Activated CD4-positive, alpha-beta T cell treated with anti-CD3 and anti-CD28 coated beads, Interleukin-2, amount 10 ng/mL, durations not matched to agents 7 days and 5 days (primary cell): ENCODE measurements at regions not wholly inside any gene's neighbourhood (a gene's known extent, or its start where the extent isn't known, plus 50 kb on each side); places are given as distances from the start of the nearest gene placed in this dataset.

Experiments used
- CTCF ChIA-PET: fragments of 350-600 bp; sonication (Branson Sonifier 250); formaldehyde crosslinking; loops from one replicate; lab custom pipeline; 2021; ENCODE audit warnings: antibody characterized with exemption; lab: Charles Lee
- POLR2A ChIA-PET: fragments of 350-600 bp; sonication (Branson Sonifier 250); formaldehyde crosslinking; loops from one replicate; lab custom pipeline; 2021; ENCODE audit warnings: antibody characterized with exemption; lab: Charles Lee
- DNase-seq: peaks from one replicate; pipeline ENCODE4 v3.0.0-alpha.2; 2020
- H3K27ac Mint-ChIP-seq: one replicate; pipeline ENCODE4 v1.8.0; 2021; ENCODE audit warnings: mild to moderate bottlenecking, moderate library complexity, mixed read lengths
- H3K27me3 Mint-ChIP-seq: one replicate; pipeline ENCODE4 v1.8.0; 2021; ENCODE audit warnings: mixed read lengths
- H3K36me3 Mint-ChIP-seq: one replicate; pipeline ENCODE4 v1.8.0; 2021; ENCODE audit warnings: low read depth, mixed read lengths
- H3K4me1 Mint-ChIP-seq: one replicate; pipeline ENCODE4 v1.8.0; 2021; ENCODE audit warnings: mixed read lengths
- H3K4me3 Mint-ChIP-seq: one replicate; pipeline ENCODE4 v1.8.0; 2021; ENCODE audit warnings: mild to moderate bottlenecking, moderate library complexity, mixed read lengths
- H3K9me3 Mint-ChIP-seq: one replicate; pipeline ENCODE4 v1.8.0; 2021; ENCODE audit warnings: mixed read lengths

DNA sequence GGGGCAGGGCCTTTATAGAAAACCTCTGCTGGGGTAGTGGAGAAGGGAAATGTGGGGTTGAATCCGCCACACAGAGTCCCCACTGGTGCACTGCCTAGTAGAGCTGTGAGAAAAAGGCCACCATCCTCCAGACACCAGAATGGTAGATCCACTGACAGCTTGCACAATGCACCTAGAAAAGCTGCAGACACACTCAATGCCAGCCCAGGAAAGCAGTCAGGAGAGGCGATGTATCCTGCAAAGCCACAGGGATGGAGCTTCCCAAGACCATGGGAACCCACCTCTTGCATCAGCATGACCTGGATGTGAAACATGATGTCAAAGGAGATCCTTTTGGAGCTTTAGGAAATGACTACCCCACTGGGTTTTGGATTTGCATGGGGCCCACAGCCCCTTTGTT lies 958.0 kb upstream of the MIR17HG start:
- Mint-ChIP-seq H3K9me3 (peaks cover 17% of the 10 kb centered on the region), H3K27me3 (no peaks in the 10 kb centered on the region), H3K4me3 (no peak overlapping the region), H3K36me3 (no peaks in the 10 kb centered on the region), H3K4me1 (no peaks in the 10 kb centered on the region), H3K27ac (no peak overlapping the region)
- ChIA-PET POLR2A (no interaction called here), CTCF (no interaction called here)
- DNase-seq, result no peak

DNA sequence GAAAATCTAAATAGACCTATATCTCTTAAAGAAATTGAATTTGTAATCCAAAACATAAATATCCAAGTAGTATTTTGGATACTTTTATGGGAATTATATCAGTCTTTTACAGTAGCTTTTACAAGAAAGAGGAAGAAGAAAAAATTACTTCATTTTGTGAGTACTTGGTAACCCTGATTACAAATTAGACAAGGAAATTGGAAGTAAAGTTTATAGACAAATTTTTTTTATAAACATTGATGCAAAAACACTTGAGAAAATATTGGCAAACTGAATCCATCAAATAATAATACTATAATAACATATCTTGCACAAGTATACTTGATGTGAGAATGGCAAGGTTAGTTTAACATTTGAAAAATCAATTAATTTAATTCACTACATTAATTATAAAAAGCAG lies 954.1 kb upstream of the MIR17HG start:
- H3K27ac Mint-ChIP-seq, result no peak overlapping the region
- H3K27me3 Mint-ChIP-seq, result no peaks in the 10 kb centered on the region
- CTCF ChIA-PET, result no interaction called here
- H3K4me3 Mint-ChIP-seq, result no peak overlapping the region
- H3K4me1 Mint-ChIP-seq, result no peaks in the 10 kb centered on the region
- H3K9me3 Mint-ChIP-seq, result peaks cover 9% of the 10 kb centered on the region
- no peaks in the 10 kb centered on the region for H3K36me3 Mint-ChIP-seq
- POLR2A ChIA-PET, result no interaction called here
- no peak for DNase-seq

DNA sequence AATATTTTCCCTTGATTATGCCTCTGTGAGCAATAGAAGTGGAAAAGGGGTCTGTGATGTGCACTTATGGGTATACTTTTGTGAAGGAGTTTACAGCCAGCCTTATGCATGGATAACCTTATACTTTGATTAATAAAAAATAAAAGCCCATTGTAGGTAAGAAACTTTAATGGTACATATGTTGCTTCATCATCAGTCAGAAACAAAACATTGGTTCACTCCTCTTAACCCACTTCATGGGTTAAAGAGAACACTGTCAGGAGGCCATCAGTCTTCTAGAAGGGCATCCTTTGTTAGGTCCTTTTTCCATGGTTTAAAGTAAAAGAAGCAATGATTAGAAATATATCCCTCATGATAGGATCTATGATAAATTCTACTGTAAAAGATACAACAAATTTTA lies 952.1 kb upstream of the MIR17HG start:
- POLR2A ChIA-PET, result no interaction called here
- H3K9me3 Mint-ChIP-seq, result peaks cover 5% of the 10 kb centered on the region
- no peak for DNase-seq
- no peaks in the 10 kb centered on the region for H3K27me3 Mint-ChIP-seq
- H3K4me3 Mint-ChIP-seq, result no peak overlapping the region
- H3K4me1 Mint-ChIP-seq, result no peaks in the 10 kb centered on the region
- H3K27ac Mint-ChIP-seq, result no peak overlapping the region
- no peaks in the 10 kb centered on the region for H3K36me3 Mint-ChIP-seq
- CTCF ChIA-PET, result no interaction called here

DNA sequence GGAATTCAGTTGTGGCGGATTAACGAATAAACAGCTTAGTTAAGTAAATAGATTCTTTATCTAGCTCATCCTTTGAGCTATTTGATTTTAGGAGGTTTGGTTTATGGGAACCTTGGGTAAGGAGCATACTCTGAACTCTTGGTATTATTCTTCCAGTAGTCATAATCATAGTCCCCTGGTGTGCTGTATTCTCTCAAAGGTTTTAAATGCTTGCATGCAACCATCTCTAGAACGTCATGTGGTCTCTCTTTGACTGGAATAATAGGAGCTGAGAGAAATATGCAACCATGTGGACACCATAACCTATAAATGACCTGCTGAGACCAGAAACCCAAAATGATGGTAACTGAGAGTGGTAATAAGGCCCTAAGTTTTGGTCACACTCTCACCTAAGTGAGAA lies 951.6 kb upstream of the MIR17HG start:
- DNase-seq, result no peak
- H3K9me3 Mint-ChIP-seq, result peaks cover 4% of the 10 kb centered on the region
- ChIA-PET CTCF (no interaction called here), POLR2A (no interaction called here)
- H3K27me3 Mint-ChIP-seq, result no peaks in the 10 kb centered on the region
- no peak overlapping the region for H3K27ac Mint-ChIP-seq
- H3K36me3 Mint-ChIP-seq, result no peaks in the 10 kb centered on the region
- H3K4me1 Mint-ChIP-seq, result no peaks in the 10 kb centered on the region
- no peak overlapping the region for H3K4me3 Mint-ChIP-seq

DNA sequence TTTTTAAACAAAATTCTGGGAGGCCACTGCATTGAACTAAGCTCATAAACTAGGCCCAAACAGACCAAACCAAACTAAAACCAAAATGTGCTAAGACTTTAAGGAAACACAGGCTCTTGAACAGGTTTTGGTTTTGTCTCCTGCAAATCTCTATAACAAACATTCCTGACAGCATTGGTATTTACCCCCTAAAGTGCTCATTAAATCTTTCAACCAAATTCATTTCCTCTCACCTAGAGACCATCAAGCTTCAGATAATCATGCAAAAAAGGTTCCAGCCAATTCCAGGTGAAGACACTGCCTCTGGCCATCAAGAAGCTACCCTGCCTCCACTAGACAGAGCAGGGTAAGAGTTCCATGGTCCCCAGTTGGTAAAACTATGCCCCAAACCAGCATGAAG lies 951.2 kb upstream of the MIR17HG start:
- CTCF ChIA-PET, result no interaction called here
- Mint-ChIP-seq H3K27ac (no peak overlapping the region), H3K36me3 (no peaks in the 10 kb centered on the region), H3K27me3 (no peaks in the 10 kb centered on the region), H3K4me1 (no peaks in the 10 kb centered on the region), H3K9me3 (peaks cover under 1% of the 10 kb centered on the region), H3K4me3 (no peak overlapping the region)
- no peak for DNase-seq
- POLR2A ChIA-PET, result no interaction called here

DNA sequence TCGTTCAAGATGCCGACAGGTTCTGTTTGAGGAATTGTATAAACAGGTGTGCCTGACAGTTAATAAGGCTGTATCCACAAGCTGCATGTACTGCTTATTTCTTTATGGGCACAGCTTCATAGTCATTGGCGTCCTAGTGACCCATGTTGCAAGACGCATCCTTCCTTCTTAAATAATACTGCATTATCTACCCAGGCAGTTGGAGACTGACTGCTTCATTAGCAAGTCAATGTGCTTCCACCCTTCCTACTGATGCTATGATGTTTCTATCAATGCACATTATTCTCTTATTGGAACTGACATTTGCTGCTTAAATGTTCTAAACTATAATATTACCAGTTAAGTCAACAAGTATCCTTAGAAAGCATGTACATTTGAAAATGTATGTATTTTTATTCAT lies 950.0 kb upstream of the MIR17HG start:
- Mint-ChIP-seq H3K27me3 (no peaks in the 10 kb centered on the region), H3K9me3 (no peaks in the 10 kb centered on the region)
- CTCF ChIA-PET, result no interaction called here

DNA sequence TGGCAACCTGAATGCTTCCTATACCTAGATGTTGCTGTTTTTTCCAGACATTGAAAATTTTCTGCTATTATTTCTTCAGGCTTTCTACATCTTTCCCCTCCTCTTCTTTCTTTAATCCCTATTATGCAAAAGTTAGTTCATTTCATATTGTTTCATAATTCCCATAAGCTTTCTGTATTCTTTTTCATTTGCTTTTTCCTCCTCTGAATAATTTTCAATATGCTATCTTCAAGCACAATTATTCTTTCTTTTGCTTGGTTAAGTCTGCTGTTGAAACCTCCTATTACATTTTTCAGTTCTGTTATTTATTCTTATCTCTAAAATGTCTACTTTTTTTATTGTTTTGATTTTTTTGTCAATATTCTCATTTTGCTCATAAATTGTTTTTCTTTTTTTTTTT lies 947.1 kb upstream of the MIR17HG start:
- H3K27me3 Mint-ChIP-seq, result no peaks in the 10 kb centered on the region
- POLR2A ChIA-PET, result no interaction called here
- DNase-seq, result no peak
- H3K4me3 Mint-ChIP-seq, result no peak overlapping the region
- no peaks in the 10 kb centered on the region for H3K4me1 Mint-ChIP-seq
- H3K9me3 Mint-ChIP-seq, result no peaks in the 10 kb centered on the region
- no peaks in the 10 kb centered on the region for H3K36me3 Mint-ChIP-seq
- CTCF ChIA-PET, result no interaction called here
- H3K27ac Mint-ChIP-seq, result no peak overlapping the region

More for the DNA sequence above, 950.0 kb upstream of the MIR17HG start:
- no peak overlapping the region for H3K4me3 Mint-ChIP-seq
- POLR2A ChIA-PET, result no interaction called here
- H3K4me1 Mint-ChIP-seq, result no peaks in the 10 kb centered on the region
- no peak overlapping the region for H3K27ac Mint-ChIP-seq
- DNase-seq, result no peak
- H3K36me3 Mint-ChIP-seq, result no peaks in the 10 kb centered on the region

DNA sequence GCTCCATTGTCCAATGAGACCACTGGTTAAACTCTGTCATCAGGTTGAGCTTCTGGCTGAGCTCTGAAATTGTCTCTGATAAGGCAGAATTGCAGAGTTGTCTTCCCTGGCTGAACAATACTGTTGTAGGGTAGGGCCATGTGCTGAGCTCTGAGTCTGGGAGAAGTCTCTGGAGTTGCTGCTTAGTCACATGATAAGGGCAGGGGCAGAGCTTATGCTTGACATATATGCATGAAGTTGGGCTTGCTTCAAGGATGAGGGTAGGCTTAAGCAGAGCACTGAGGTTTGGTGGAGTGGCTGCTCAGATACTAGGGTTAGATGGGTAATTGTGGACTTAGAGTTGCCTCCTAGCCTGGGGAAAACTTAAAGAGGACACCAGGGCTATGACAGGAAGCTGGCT lies 946.3 kb upstream of the MIR17HG start:
- no peaks in the 10 kb centered on the region for H3K4me1 Mint-ChIP-seq
- no peak overlapping the region for H3K4me3 Mint-ChIP-seq
- no peaks in the 10 kb centered on the region for H3K27me3 Mint-ChIP-seq
- ChIA-PET POLR2A (no interaction called here), CTCF (no interaction called here)
- H3K9me3 Mint-ChIP-seq, result no peaks in the 10 kb centered on the region
- no peak for DNase-seq
- H3K27ac Mint-ChIP-seq, result no peak overlapping the region
- H3K36me3 Mint-ChIP-seq, result no peaks in the 10 kb centered on the region

DNA sequence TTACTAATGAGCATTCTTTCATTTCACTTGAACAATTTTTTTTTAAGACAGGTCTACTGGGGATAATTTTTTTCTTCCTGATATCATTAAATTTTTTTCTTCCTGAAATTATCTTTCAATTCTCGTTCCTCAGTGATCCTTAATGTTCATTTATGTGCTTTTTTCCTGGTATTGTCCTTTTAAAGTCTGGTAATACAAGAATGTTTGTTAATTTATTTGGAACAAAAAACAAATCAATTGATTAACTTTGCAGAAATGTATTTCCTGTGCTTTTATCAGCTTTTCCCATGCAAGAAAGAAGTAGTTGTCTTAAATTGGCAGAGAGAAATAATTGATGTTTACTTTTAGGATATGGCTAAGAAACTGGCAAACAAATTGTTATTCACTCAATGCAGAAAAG lies 945.4 kb upstream of the MIR17HG start:
- H3K4me3 Mint-ChIP-seq, result no peak overlapping the region
- H3K27me3 Mint-ChIP-seq, result no peaks in the 10 kb centered on the region
- ChIA-PET CTCF (no interaction called here), POLR2A (no interaction called here)
- DNase-seq, result no peak
- H3K9me3 Mint-ChIP-seq, result no peaks in the 10 kb centered on the region
- H3K27ac Mint-ChIP-seq, result no peak overlapping the region
- H3K36me3 Mint-ChIP-seq, result no peaks in the 10 kb centered on the region
- no peaks in the 10 kb centered on the region for H3K4me1 Mint-ChIP-seq

DNA sequence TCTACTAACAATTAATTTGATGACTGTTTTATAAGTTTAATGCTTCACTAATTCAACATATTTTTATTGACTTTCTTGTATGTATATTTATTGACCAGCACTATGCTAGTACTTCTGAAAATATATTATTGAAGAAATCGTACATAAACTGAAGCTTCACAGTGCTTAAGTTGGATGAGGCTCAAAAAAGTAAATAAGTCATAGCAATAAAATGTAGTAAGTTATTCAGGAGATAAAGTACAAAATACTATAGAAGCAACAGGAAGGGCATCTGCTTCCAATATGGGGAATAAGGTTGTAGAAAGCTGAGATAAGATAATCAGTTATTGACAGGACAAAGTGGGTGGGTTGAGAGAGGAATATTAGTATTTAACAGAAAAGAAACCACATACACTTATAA lies 944.9 kb upstream of the MIR17HG start:
- no peak for DNase-seq
- no peaks in the 10 kb centered on the region for H3K36me3 Mint-ChIP-seq
- CTCF ChIA-PET, result no interaction called here
- no peak overlapping the region for H3K27ac Mint-ChIP-seq
- POLR2A ChIA-PET, result no interaction called here
- no peaks in the 10 kb centered on the region for H3K27me3 Mint-ChIP-seq
- no peaks in the 10 kb centered on the region for H3K9me3 Mint-ChIP-seq
- H3K4me1 Mint-ChIP-seq, result no peaks in the 10 kb centered on the region
- H3K4me3 Mint-ChIP-seq, result no peak overlapping the region

DNA sequence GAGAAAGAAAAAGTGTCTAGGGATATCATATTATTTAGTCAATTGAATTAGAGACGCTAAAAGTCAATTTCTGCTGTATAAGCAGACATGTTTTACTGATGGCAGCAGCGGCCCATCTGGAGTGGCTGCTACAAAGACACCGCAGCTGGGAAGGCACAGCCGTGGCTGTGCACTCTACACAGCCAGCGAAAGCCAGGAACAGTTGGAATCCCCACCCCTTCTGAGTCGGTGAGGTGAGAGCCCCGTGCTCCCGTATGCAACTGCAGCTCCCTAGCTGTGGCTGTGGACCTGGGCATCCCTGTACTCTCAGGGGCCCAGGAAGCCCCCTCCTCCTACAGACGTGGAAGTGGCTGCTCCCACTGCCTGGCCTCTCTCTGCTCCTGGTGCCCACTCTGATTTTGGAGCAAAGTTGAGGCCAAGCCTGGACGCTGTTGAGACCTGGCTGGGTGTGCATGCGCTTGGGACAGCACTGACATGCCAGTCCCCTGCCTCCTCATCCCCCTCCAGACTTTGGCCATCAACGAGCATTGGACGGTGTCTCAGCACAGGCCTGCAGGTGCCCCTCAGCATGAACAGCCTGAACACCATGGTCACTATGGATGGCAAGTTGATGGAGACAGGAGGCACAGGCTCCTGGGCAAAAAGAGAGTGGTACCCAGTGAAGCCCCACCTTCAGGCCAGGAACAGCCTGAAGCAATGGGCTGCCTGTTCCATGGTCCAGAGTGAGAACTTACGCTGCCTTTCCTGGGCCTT lies 944.0 kb upstream of the MIR17HG start:
- DNase-seq, result no peak
- Mint-ChIP-seq H3K4me3 (no peak overlapping the region), H3K27ac (no peak overlapping the region), H3K9me3 (peaks cover 2% of the 10 kb centered on the region), H3K27me3 (no peaks in the 10 kb centered on the region), H3K36me3 (no peaks in the 10 kb centered on the region), H3K4me1 (no peaks in the 10 kb centered on the region)
- POLR2A ChIA-PET, result no interaction called here
- CTCF ChIA-PET, result no interaction called here

DNA sequence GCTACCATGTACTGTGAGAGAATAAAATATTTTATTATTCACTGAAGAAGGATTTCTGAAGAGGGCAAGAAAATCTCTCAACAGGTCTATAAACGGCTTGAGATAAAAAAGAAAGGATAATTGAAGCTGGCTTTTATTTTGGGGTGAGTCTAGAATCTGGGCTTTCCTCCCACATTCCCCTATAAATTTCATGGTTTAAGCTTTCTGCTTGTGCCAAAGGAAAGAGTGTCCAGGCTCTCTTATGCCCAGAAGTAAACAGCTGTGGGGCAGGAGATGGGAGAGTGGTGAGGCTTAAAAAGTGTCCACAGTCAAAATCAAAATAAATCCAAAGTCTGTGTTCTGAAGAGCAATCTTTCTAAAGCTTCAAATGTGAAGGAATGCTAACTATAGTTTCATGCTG lies 942.2 kb upstream of the MIR17HG start:
- POLR2A ChIA-PET, result no interaction called here
- Mint-ChIP-seq H3K27ac (no peak overlapping the region), H3K9me3 (peaks cover 2% of the 10 kb centered on the region), H3K36me3 (no peaks in the 10 kb centered on the region), H3K27me3 (no peaks in the 10 kb centered on the region), H3K4me3 (no peak overlapping the region), H3K4me1 (no peaks in the 10 kb centered on the region)
- no peak for DNase-seq
- CTCF ChIA-PET, result no interaction called here

DNA sequence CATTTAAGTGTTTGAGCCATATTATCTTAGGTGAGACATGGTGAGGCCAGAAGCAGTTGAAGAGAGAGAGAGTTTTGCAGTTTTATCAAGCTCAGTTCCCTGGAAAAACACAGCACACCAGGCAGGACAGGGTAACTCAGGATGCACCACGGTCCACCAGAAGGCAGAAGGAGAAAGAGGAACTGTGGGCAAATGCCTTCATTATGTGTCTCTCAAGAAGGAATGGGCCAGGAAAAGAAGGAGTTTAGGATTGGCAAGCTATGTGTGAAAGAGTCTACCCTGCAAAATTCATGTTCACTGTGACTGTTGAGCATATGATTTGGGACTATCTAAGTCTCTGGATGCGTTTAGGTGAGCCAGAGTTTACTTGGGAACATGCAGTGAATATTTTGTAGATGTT lies 934.5 kb upstream of the MIR17HG start:
- Mint-ChIP-seq H3K27ac (no peak overlapping the region), H3K4me1 (no peaks in the 10 kb centered on the region), H3K27me3 (no peaks in the 10 kb centered on the region), H3K4me3 (no peak overlapping the region), H3K9me3 (peaks cover 1% of the 10 kb centered on the region), H3K36me3 (no peaks in the 10 kb centered on the region)
- CTCF ChIA-PET, result no interaction called here
- POLR2A ChIA-PET, result no interaction called here
- DNase-seq, result no peak

DNA sequence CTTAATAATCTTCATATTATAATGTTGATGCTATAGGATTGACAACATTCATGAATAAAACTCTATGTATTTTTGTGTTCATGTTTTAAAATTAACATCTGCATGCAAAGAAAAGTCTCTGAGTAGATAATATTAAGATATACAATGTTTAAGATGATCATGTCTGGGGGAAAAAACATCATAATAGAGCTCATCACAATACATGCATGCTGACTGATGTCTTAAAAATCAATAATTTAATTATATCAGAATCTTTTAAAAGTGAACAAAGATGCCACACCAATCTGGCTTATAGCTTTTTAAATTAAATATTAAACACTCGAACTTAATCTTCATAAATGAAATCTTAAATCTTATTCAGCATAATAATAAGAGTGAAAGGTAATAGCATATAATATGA lies 933.9 kb upstream of the MIR17HG start:
- Mint-ChIP-seq H3K4me3 (no peak overlapping the region), H3K27ac (no peak overlapping the region), H3K27me3 (no peaks in the 10 kb centered on the region), H3K4me1 (no peaks in the 10 kb centered on the region), H3K36me3 (no peaks in the 10 kb centered on the region), H3K9me3 (no peaks in the 10 kb centered on the region)
- no peak for DNase-seq
- CTCF ChIA-PET, result no interaction called here
- POLR2A ChIA-PET, result no interaction called here
